Retinal pigment epithelial cell (primary cell): ENCODE measurements at regions not wholly inside any gene's neighbourhood (a gene's known extent, or its start where the extent isn't known, plus 50 kb on each side); places are given as distances from the start of the nearest gene placed in this dataset.

Source experiments
- DNase-seq: peaks from one replicate; pipeline ENCODE4 v3.0.0-alpha.2; 2010; ENCODE audit warnings: low read depth
- H3K4me3 ChIP-seq: 2 replicates; pipeline ENCODE4 v1.5.1; 2011; ENCODE audit warnings: mild to moderate bottlenecking, low read length, control low read depth, moderate library complexity
- CTCF ChIP-seq: conservative IDR thresholded peaks from 2 replicates; pipeline ENCODE4 v1.5.1; 2011; ENCODE audit warnings: low read depth, low read length, control low read depth, inconsistent platforms

GRCh38 chr1:9179463-9180110, 50.7 kb upstream of the GPR157 start:
- H3K4me3 ChIP-seq = peak overlapping the region; percentile 85
- DNase-seq = no peak
- TF ChIP-seq CTCF = no peak

GRCh38 chr1:9180111-9180819, 51.4 kb upstream of the GPR157 start:
- no peak for TF ChIP-seq CTCF
- no peak for DNase-seq
- peak overlapping the region; percentile 85 for H3K4me3 ChIP-seq

DNA sequence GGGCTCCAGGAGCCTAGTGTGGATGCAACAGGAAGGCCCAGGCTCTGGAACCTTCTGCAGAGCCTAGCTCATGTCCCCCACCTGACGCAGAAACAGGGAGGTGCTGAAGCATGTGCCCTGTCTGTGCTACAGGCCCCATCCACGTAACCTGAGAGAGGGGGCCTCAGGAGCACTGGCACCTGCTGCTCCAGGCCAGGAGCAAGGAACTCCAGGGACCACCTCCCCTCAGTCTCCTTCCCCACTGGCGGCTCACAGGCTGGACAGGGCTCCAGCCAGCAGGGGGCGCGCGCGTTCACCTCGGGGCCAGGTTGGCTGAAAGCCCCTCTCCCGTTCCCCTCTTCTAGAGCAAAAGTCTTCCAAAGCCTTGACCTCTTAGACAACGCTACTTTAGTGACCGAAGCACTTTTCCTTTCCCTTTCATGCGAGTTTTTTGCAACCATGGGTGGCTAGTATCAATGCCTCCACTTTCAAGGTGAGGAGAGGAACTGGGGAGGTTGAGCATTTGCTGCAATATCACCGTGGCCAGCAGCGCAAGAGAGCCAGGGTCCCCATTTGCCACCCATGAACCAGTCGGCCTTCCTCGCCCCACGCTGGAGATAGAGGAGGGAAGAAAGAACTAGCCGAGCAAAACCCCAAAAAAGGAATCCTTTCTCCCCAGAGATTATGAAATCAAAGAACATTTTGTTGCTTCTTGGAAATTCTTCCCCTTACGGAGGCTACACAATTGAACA, 52.4 kb upstream of the GPR157 start:
- DNase-seq = no peak
- peak; percentile 96 for TF ChIP-seq CTCF
- H3K4me3 ChIP-seq = peak overlapping the region; percentile 85

- no peak for DNase-seq
- peak overlapping the region; percentile 85 for H3K4me3 ChIP-seq
- TF ChIP-seq CTCF = no peak
Observed at GRCh38 chr1:9181990-9182783, 52.4 kb upstream of the H6PD start.

- H3K4me3 ChIP-seq = peak overlapping the region; percentile 85
- no peak for TF ChIP-seq CTCF
- DNase-seq = no peak
Observed at GRCh38 chr1:9182784-9183257, 51.8 kb upstream of the H6PD start.

- H3K4me3 ChIP-seq = peak overlapping the region; percentile 85
- no peak for DNase-seq
- no peak for TF ChIP-seq CTCF
Observed at GRCh38 chr1:9183441-9183840, 51.1 kb upstream of the H6PD start.
